SH-SY5Y (cell line): ENCODE measurements at regions not wholly inside any gene's neighbourhood (a gene's known extent, or its start where the extent isn't known, plus 50 kb on each side); places are given as distances from the start of the nearest gene placed in this dataset.

Experiments
- GATA2 ChIP-seq: IDR thresholded peaks from 2 replicates; pipeline ENCODE4 v1.6.1; 2011; ENCODE audit warnings: mild to moderate bottlenecking, low read depth, low read length
- GATA3 ChIP-seq: IDR thresholded peaks from 2 replicates; pipeline ENCODE4 v1.6.1; 2011; ENCODE audit warnings: low read depth, mild to moderate bottlenecking, low read length, moderate library complexity

DNA sequence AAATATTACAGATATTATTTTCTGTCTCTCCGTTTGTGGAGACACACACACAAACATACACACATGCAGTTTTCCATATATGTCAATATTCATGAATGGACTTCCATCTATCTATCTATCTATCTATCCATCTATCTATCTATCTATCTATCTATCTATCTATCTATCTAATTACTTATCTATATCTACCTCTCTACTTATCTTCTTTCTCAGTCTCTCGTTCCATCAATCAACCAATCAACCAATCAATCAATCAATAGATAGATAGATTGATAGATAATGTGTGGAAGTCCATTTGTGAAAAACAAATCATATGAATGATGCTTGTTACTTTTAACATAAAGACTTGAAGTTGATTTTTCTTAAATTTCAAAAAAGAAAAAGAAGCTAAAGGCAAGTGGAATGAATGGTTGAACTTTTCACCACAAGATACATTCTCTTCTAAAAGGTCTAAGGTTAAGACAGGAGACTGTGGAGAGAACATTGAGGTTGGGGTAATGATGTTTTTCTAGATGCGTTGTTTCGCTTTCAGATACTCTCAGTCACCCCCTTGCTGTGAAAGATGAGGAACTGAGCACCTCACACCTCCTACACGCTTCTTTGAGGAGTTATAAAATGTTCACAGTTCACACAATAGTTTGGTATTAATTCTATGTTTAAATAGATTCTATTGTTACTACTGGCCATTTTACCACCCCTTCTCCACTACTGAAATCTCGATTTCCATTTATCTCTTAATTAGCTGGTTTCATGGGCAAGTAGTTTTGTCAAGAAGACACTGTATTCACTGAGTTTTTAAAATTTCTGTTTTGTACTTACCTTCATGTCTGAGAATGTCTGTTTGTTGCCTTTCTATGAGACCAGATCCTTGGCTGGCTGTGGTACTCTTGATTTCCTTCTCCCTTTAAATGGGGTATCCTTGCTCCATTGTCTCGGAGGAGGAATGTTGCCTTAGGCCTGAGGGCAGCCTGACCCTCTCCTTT lies 114.1 kb downstream of the EMX2 start:
- no peak for TF ChIP-seq GATA3
- TF ChIP-seq GATA2, result no peak

DNA sequence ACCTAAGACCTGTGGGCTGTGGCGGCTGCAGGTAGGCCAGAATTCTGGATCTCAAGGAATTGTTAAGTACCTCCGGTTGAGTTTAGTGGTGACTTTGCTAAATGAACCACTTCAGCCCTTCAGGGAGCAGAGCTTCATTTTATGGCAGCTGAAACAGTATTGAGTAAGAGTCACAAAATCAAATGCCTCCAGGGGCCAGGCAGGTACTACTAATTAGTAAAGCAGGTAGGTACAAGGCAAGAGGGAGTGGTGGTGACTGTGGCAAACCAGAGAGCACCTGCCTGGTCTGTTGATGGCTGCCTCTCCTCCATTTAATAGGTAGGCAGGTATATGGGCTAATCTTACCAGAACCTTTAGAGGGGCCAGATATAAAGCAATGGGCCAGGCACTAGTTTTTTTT lies 118.8 kb downstream of the EMX2 start:
- TF ChIP-seq GATA2, result no peak
- no peak for TF ChIP-seq GATA3

DNA sequence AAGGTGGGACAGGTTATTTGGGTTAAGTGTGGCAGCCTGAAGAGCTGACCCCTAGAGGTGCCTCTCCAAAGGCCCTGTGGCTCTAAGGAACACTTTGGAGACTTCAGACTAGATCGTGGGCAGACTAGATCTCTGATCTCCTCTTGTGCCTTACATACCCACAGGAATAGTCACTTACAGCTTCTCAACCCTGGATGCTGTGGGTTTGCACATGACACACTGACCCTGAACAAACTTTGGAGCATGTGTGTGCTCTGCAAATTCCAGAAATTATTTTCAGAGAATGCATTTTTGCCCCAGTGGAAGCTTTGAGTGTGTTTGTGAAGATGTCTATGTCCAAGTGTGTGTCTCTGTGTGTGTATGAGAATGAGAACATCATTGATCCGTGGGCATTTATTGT lies 119.6 kb downstream of the EMX2 start:
- TF ChIP-seq GATA2 (no peak), GATA3 (no peak)

GRCh38 chr10:117662751-117663540 lies 120.4 kb downstream of the EMX2 start:
- TF ChIP-seq GATA3, result no peak

DNA sequence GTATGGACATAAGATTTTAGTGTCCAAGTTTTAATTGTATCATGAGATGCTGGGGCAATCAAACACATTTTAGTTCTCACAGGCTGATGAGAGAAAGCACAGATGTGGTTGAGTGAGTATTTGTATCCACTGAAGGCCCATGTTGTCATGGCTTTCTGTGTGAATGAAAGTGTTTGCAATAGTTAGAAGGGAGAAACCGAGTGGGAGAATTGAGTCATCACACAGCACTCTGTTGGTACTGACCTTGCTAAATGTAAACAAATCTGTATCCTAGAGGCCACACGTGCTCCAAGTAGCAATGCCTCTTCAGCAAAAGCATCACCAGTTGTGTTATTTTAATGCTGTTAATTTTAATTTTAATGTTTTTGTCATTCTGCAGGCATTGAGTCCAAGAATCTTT lies 121.2 kb downstream of the EMX2 start:
- TF ChIP-seq GATA3 (no peak), GATA2 (no peak)

DNA sequence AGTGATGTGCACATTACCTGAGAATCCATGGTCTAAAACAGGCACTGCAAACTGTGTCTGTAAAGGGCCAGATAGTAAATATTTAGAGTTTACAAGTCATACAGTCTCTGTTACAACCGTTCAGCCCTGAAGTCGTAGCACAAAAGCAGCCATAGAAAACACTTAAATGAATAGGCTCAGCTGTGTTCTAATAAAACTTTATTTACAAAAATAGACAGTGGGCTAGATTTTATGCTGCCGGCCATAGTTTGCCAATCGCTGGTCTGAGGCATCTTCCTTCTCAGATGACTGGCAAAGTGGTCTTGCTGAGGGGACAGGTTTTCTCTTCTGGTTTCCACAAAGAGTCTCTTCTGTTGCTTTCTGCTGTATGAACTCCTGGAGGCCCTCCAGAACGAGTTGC lies 121.7 kb downstream of the EMX2 start:
- TF ChIP-seq GATA3, result no peak
- TF ChIP-seq GATA2, result no peak

DNA sequence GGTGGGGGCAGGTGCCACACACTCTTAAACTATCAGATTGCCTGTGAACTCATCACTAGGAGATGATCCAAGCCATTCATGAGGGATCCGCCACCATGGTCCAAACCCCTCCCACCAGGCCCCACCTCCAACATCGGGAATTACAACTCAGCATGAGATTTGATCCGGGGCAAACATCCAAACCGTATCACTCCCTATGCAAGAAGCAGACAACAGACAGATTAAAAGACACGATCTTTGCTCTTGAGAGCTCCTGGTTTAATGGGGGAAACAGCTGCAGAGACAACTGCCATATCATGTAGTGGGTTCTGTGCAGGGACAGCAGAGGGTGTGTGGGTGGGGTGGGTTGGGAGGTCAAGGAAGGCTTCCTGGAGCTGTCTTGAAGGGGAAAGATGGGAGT lies 123.6 kb downstream of the EMX2 start:
- no peak for TF ChIP-seq GATA2
- TF ChIP-seq GATA3, result no peak

GRCh38 chr10:117666965-117667364 lies 124.4 kb downstream of the EMX2 start:
- TF ChIP-seq GATA3, result no peak
- no peak for TF ChIP-seq GATA2

DNA sequence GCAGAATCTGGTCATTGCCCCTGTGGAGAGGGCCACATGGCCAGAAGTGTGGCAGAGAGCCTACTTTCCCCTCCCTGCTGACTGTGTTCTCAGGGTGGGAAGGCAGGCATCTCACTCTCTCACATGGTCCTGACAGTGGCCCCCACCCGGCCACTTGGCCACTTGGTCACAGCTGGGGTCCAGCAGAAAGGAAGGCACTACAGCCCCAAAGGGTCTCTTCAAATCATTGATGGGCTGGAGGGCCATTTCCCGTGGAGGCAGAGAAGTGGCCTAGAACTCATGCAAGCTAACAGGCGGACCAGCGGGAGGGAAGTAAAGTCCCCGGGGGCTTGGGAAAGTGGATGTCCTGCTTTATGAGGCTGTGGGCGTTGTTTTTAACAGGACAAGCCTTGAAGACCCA lies 125.3 kb downstream of the EMX2 start:
- no peak for TF ChIP-seq GATA3
- no peak for TF ChIP-seq GATA2

- TF ChIP-seq GATA2 (no peak), GATA3 (no peak)
Observed at GRCh38 chr10:117668327-117669008, 125.9 kb downstream of the EMX2 start.

DNA sequence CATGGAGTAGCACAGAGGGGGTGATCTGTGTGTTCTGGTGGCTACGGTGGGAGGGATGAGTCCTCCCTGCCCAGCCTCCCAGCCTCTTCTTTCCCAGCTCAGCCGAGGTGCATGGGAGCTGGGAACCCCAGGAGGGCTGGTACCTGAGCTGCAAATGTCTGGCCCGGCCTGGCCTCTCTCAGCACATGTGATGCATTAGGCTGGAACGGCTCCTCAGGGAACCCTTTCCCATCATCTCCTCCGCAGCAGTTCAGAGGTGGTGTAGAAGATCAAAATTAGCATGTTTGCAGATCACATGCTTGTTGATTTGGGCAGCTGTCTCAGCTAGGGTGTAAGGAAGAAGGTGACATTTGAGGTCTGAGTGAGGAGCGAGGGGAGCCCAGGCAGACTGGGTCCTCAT lies 126.6 kb downstream of the EMX2 start:
- no peak for TF ChIP-seq GATA2
- TF ChIP-seq GATA3, result no peak

- TF ChIP-seq GATA3 (no peak), GATA2 (no peak)
Observed at GRCh38 chr10:117670116-117670904, 127.8 kb downstream of the EMX2 start.

DNA sequence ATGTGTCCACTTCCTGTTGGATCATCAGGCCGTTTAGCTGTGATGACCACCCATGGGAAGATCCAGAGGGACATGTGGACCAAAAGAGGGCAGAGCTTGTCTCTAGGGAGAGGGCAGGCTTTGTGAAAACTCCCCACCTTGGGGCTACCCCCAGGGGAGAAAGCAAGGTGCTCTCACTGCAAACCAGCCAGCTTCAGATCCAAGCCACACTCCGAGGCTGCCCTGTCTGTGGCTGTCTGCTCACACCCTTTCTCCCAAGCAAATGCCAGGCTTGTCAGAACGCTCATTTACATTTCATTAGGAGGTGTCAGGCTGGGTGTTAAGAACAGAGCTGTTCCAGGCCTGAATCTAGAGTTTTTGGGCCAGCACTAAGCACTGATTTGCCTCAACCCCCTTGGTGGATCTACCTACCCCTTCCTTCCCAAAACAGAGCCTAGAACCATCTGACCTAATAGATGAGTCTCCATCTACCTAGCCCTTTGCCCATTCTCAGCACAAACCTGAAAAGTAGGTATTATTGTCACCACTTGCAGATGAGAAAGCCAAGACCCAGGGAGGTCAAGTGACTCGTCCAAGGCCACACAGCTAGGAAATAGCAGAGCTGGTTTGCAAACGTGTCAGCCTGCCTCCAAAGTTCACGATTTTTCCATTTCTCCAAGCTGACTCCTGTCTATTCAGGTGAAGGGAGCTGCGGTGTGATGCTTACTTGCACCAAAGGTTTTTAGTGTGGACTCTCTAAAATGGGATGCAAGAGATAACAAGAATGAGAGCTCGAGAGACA lies 130.9 kb downstream of the EMX2 start:
- TF ChIP-seq GATA2 (no peak), GATA3 (no peak)

DNA sequence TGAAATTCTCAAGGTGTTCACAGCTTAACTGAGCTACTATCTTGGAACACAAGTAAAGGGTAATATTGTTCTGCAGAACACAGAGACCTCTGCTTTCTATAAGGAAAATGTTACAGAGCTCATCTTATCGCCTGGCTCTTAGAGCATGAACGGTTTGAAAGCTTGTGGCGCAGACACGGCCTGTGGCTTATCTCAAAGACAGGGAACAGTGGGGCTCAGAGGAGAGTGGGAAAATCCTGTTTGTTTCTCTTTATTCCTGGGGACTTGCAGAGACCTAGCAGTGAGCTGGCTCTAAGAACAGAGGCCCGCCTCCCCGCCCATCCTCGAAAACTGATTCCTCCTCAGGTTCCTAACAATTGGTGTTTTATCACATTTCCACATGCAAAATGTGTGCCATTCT lies 131.7 kb downstream of the EMX2 start:
- no peak for TF ChIP-seq GATA3
- no peak for TF ChIP-seq GATA2
